ENCODE measurements at regions not wholly inside any gene's neighbourhood (a gene's known extent, or its start where the extent isn't known, plus 50 kb on each side); places are given as distances from the start of the nearest gene placed in this dataset.

GRCh38 chr1:170240409-170240808 is 94.7 kb downstream of the NTMT2 start:
- no peak for DNase-seq (ENCODE audit: low spot score in 2 of 2)
- TF ChIP-seq EP300 (IDR thresholded peaks at IDR 0.05) (no peak), POLR2A (IDR thresholded peaks at IDR 0.05) (no peak), CTCF (IDR thresholded peaks at IDR 0.05) (no peak)
- Histone ChIP-seq H3K4me1 (peaks cover 0 to 7% (median 0%) of the 10 kb centered on the region in 4 donors), H3K27ac (no peak overlapping the region), H3K9me3 (no peaks in the 10 kb centered on the region), H3K27me3 (no peaks in the 10 kb centered on the region), H3K4me3 (no peak overlapping the region), H3K36me3 (no peaks in the 10 kb centered on the region)
- WGBS, 2 donors: 66 to 82% methylated on average over 2 of the region's 2 CpGs

- H3K4me3 ChIP-seq: no peak overlapping the region
- H3K9me3 ChIP-seq: no peaks in the 10 kb centered on the region
- DNase-seq (ENCODE audit: low spot score in 2 of 2): no peak
- H3K27me3 ChIP-seq: no peaks in the 10 kb centered on the region
- no peaks in the 10 kb centered on the region for H3K36me3 ChIP-seq
- WGBS, 2 donors: 86 to 88% methylated on average over 7 of the region's 7 CpGs
- no peak overlapping the region for H3K27ac ChIP-seq
- TF ChIP-seq POLR2A (IDR thresholded peaks at IDR 0.05) (no peak), EP300 (IDR thresholded peaks at IDR 0.05) (peak in 1 of 2 donors; percentile 38)
- peaks cover 0 to 7% (median 0%) of the 10 kb centered on the region in 4 donors for H3K4me1 ChIP-seq
Observed at GRCh38 chr1:170241266-170241851, 95.6 kb downstream of the NTMT2 start.

GRCh38 chr1:170247751-170248521 is 102.2 kb downstream of the NTMT2 start:
- Histone ChIP-seq H3K4me3 (no peak overlapping the region), H3K36me3 (no peaks in the 10 kb centered on the region), H3K27me3 (no peaks in the 10 kb centered on the region), H3K9me3 (peaks cover 0 to 12% (median 0%) of the 10 kb centered on the region in 4 donors), H3K27ac (no peak overlapping the region), H3K4me1 (no peaks in the 10 kb centered on the region)
- WGBS, 2 donors: 62 to 63% methylated on average over 5 of the region's 5 CpGs
- DNase-seq (ENCODE audit: low spot score in 2 of 2): no peak
- TF ChIP-seq CTCF (IDR thresholded peaks at IDR 0.05) (no peak), POLR2A (IDR thresholded peaks at IDR 0.05) (no peak), EP300 (IDR thresholded peaks at IDR 0.05) (no peak)

GRCh38 chr1:170250531-170251276 is 104.9 kb downstream of the NTMT2 start:
- H3K4me1 ChIP-seq: no peaks in the 10 kb centered on the region
- no peaks in the 10 kb centered on the region for H3K36me3 ChIP-seq
- H3K4me3 ChIP-seq: no peak overlapping the region
- TF ChIP-seq EP300 (IDR thresholded peaks at IDR 0.05): no peak
- no peak for TF ChIP-seq POLR2A (IDR thresholded peaks at IDR 0.05)
- no peak for TF ChIP-seq CTCF (IDR thresholded peaks at IDR 0.05)
- no peak overlapping the region for H3K27ac ChIP-seq
- 97% methylated on average over 26 to 28 of the region's 28 CpGs for WGBS, 2 donors
- no peaks in the 10 kb centered on the region for H3K27me3 ChIP-seq
- no peak for DNase-seq (ENCODE audit: low spot score in 2 of 2)
- H3K9me3 ChIP-seq: peaks cover 0 to 12% (median 0%) of the 10 kb centered on the region in 4 donors

- no peaks in the 10 kb centered on the region for H3K36me3 ChIP-seq
- H3K4me1 ChIP-seq: no peaks in the 10 kb centered on the region
- peaks cover 0 to 12% (median 0%) of the 10 kb centered on the region in 4 donors for H3K9me3 ChIP-seq
- H3K27ac ChIP-seq: no peak overlapping the region
- no peak for TF ChIP-seq CTCF (IDR thresholded peaks at IDR 0.05)
- no peak for TF ChIP-seq POLR2A (IDR thresholded peaks at IDR 0.05)
- TF ChIP-seq EP300 (IDR thresholded peaks at IDR 0.05): no peak
- DNase-seq (ENCODE audit: low spot score in 2 of 2): no peak
- WGBS, 2 donors: 61 to 69% methylated on average over 3 of the region's 3 CpGs
- no peaks in the 10 kb centered on the region for H3K27me3 ChIP-seq
- H3K4me3 ChIP-seq: no peak overlapping the region
Observed at GRCh38 chr1:170252851-170253579, 107.3 kb downstream of the NTMT2 start.

Measured in tibial nerve (tissue), 4 donors.